Panc1 (cell line): ENCODE measurements at regions not wholly inside any gene's neighbourhood (a gene's known extent, or its start where the extent isn't known, plus 50 kb on each side); places are given as distances from the start of the nearest gene placed in this dataset.

ENCODE experiments used
- CTCF ChIP-seq: fragments of 450-650 bp; IDR thresholded peaks from 2 replicates; pipeline ENCODE4 v1.5.1; 2017; ENCODE audit warnings: mild to moderate bottlenecking
- POLR2AphosphoS5 ChIP-seq: IDR thresholded peaks from 2 replicates; pipeline ENCODE4 v1.6.1; 2012; ENCODE audit warnings: mild to moderate bottlenecking, low read depth, low read length, moderate library complexity
- REST ChIP-seq, 2 experiments: IDR thresholded peaks; 2 replicates each; pipeline ENCODE4 v1.6.1; 2011 to 2012; ENCODE audit warnings: low read depth in 2 of 2, control low read depth in 1 of 2, low read length in 1 of 2, mild to moderate bottlenecking in 1 of 2, moderate library complexity in 1 of 2; ENCODE audit not compliant: insufficient read depth in 1 of 2

- TF ChIP-seq CTCF: no peak
- TF ChIP-seq POLR2AphosphoS5: no peak
- no peak for TF ChIP-seq REST (IDR thresholded peaks at IDR 0.05; ENCODE audit: insufficient read depth in 1 of 2, low read depth in 2 of 2, low read length in 1 of 2)
These were observed 1070.2 kb upstream of the TENM3 start for GRCh38 chr4:181173046-181173445.
